K562 (cell line): ENCODE measurements at regions not wholly inside any gene's neighbourhood (a gene's known extent, or its start where the extent isn't known, plus 50 kb on each side); places are given as distances from the start of the nearest gene placed in this dataset.

ENCODE experiments used
- ATAC-seq: fragments of 200-7000 bp; cut with Tn5 transposase; 3 replicates; pipeline ENCODE4 v1.9.1; 2020; ENCODE audit warnings: moderate library complexity
- BruUV-seq: library from RNA; stranded (reverse); fragments of 400-500 nt; replicated peaks from 2 replicates; lab custom pipeline; 2021; lab: Mats Ljungman, UMichigan
- CTCF ChIA-PET: fragments of 300-600 bp; formaldehyde crosslinking; extraction: SDS; loops from one replicate; lab custom pipeline; 2021; ENCODE audit warnings: low intra/inter-chr PET ratio; lab: Yijun Ruan, JAX
- POLR2A ChIA-PET: fragments of 300-600, 350-650 bp; sonication (Branson Sonifier 250); formaldehyde crosslinking; extraction: SDS; loops from one replicate; lab custom pipeline; 2021; ENCODE audit warnings: antibody characterized with exemption, inconsistent platforms; lab: Yijun Ruan, JAX
- DNase-seq, 4 experiments: peaks; one replicate each; pipeline versions ENCODE4 v3.0.0 to v3.0.0-alpha.2; 2011 to 2018; ENCODE audit warnings: low spot score in 3 of 4, mixed read lengths in 3 of 4; ENCODE audit errors: extremely low read depth in 1 of 4
- FAIRE-seq: peaks from 2 replicates; lab custom pipeline; 2011; peaks lifted over from hg19 to GRCh38; lab: Jason Lieb, UNC
- H2AFZ ChIP-seq: 2 replicates; pipeline ENCODE4 v1.6.0; 2011; ENCODE audit warnings: low read depth, low read length, control low read depth, inconsistent platforms
- H3K27ac ChIP-seq: fragments of 200-600 bp; 3 replicates; pipeline ENCODE4 v1.8.0; 2011; ENCODE audit warnings: low read depth, mild to moderate bottlenecking, control low read depth, inconsistent platforms, low read length, moderate library complexity, mixed read lengths; ENCODE audit errors: extremely low read depth
- H3K27me3 ChIP-seq, 2 experiments: fragments of 300-600 bp in 1 of 2; 2 replicates in 1 of 2; 3 replicates in 1 of 2; pipeline versions ENCODE4 v1.6.0 to v1.8.0; 2011; ENCODE audit warnings: inconsistent platforms in 2 of 2, low read length in 2 of 2, mild to moderate bottlenecking in 1 of 2, mixed read lengths in 1 of 2, moderate library complexity in 1 of 2; ENCODE audit not compliant: control insufficient read depth in 2 of 2, insufficient read depth in 2 of 2
- H3K36me3 ChIP-seq: fragments of 300-600 bp; 3 replicates; pipeline ENCODE4 v1.8.0; 2011; ENCODE audit warnings: mild to moderate bottlenecking, low read length, inconsistent platforms; ENCODE audit not compliant: control insufficient read depth, insufficient read depth
- H3K4me1 ChIP-seq, 2 experiments: fragments of 200-600 bp in 1 of 2; replicated peaks in 1 of 2; 2 replicates in 1 of 2; 3 replicates in 1 of 2; pipeline versions ENCODE4 v1.5.1 to v1.8.0; 2011; ENCODE audit warnings: inconsistent platforms in 2 of 2, low read length in 2 of 2, mild to moderate bottlenecking in 1 of 2, mixed read lengths in 1 of 2, moderate library complexity in 1 of 2; ENCODE audit not compliant: control insufficient read depth in 2 of 2, insufficient read depth in 2 of 2
- H3K4me2 ChIP-seq: 2 replicates; pipeline ENCODE4 v1.6.1; 2011; ENCODE audit warnings: low read length, control low read depth, inconsistent platforms, mixed read lengths; ENCODE audit not compliant: insufficient read depth
- H3K4me3 ChIP-seq: fragments of 200-600 bp; sonication (generic), shearing (Covaris generic); 2 replicates; pipeline ENCODE4 v1.5.1; 2016; ENCODE audit warnings: control low read depth, inconsistent platforms
- H3K79me2 ChIP-seq: fragments of 200-600 bp; 3 replicates; pipeline ENCODE4 v1.8.0; 2011; ENCODE audit warnings: low read length, inconsistent platforms; ENCODE audit not compliant: control insufficient read depth, insufficient read depth
- H3K9ac ChIP-seq, 2 experiments: 2 replicates each; pipeline versions ENCODE4 v1.6.0 to v1.6.1; 2011; ENCODE audit warnings: low read depth in 2 of 2, low read length in 2 of 2, control low read depth in 1 of 2, inconsistent platforms in 1 of 2, mild to moderate bottlenecking in 1 of 2, mixed read lengths in 1 of 2; ENCODE audit not compliant: insufficient read depth in 1 of 2
- H3K9me1 ChIP-seq: one replicate; pipeline ENCODE4 v1.6.0; 2011; ENCODE audit warnings: inconsistent platforms, mild to moderate bottlenecking, low read length, moderate library complexity; ENCODE audit not compliant: control insufficient read depth, insufficient read depth
- H3K9me3 ChIP-seq: replicated peaks from 2 replicates; pipeline ENCODE4 v1.5.1; 2011; ENCODE audit warnings: low read depth, low read length, inconsistent platforms; ENCODE audit not compliant: control insufficient read depth, insufficient read depth
- H4K20me1 ChIP-seq: replicated peaks from 2 replicates; pipeline ENCODE4 v1.6.1; 2011; ENCODE audit warnings: low read length, inconsistent platforms, mixed read lengths; ENCODE audit not compliant: control insufficient read depth, insufficient read depth
- FOXK2 ChIP-seq, 2 experiments: fragments of 450-650 bp; IDR thresholded peaks in 1 of 2; conservative IDR thresholded peaks in 1 of 2; 2 replicates each; pipeline ENCODE4 v1.6.1; 2016; ENCODE audit warnings: low read depth in 2 of 2, mild to moderate bottlenecking in 1 of 2
- KLF1 ChIP-seq: fragments of 450-650 bp; IDR thresholded peaks from 2 replicates; pipeline ENCODE4 v1.6.1; 2016; ENCODE audit warnings: missing genetic modification characterization, missing compliant biosample characterization
- MYC ChIP-seq, 2 experiments: fragments of 250-450 bp in 1 of 2; sonication (Bioruptor Pico) in 1 of 2; IDR thresholded peaks; 2 replicates each; pipeline versions ENCODE4 v1.5.1 to v1.6.1; 2012 to 2021; ENCODE audit warnings: low read depth in 2 of 2, borderline replicate concordance in 1 of 2, improper control_type of control experiment in 1 of 2, low read length in 1 of 2, mild to moderate bottlenecking in 1 of 2, moderate library complexity in 1 of 2
- NFIC ChIP-seq: fragments of 450-650 bp; IDR thresholded peaks from 2 replicates; pipeline ENCODE4 v1.6.1; 2017; ENCODE audit warnings: mild to moderate bottlenecking, inconsistent platforms
- NFRKB ChIP-seq: fragments of 450-650 bp; IDR thresholded peaks from 2 replicates; pipeline ENCODE4 v1.6.1; 2016; ENCODE audit warnings: low read depth
- NKRF ChIP-seq: fragments of 450-650 bp; IDR thresholded peaks from 2 replicates; pipeline ENCODE4 v1.6.1; 2016; ENCODE audit warnings: borderline replicate concordance
- NR1H2 ChIP-seq: sonication (generic); formaldehyde crosslinking; IDR thresholded peaks from 2 replicates; pipeline ENCODE4 v1.4.0; 2020; ENCODE audit warnings: mild to moderate bottlenecking, missing genetic modification reagents
- RBM25 ChIP-seq: fragments of 200-400 bp; formaldehyde crosslinking; IDR thresholded peaks from 2 replicates; pipeline ENCODE4 v1.6.1; 2018; ENCODE audit warnings: low read length, low read depth, moderate library complexity; ENCODE audit not compliant: severe bottlenecking
- SETDB1 ChIP-seq: IDR thresholded peaks from one replicate; pipeline ENCODE4 v1.6.1; 2012; ENCODE audit warnings: low read length, control low read depth, inconsistent platforms
- XRCC4 ChIP-seq: IDR thresholded peaks from one replicate; pipeline ENCODE4 v1.6.1; 2011; ENCODE audit not compliant: insufficient read depth, insufficient read length; ENCODE audit errors: extremely low read depth
- ZKSCAN8 ChIP-seq: fragments of 200-800 bp; sonication (Bioruptor generic); IDR thresholded peaks from 2 replicates; pipeline ENCODE4 v1.6.1; 2016; ENCODE audit warnings: missing genetic modification characterization, missing compliant biosample characterization
- ZNF165 ChIP-seq: fragments of 250-450 bp; sonication (Bioruptor Pico); IDR thresholded peaks from 2 replicates; pipeline ENCODE4 v1.4.0; 2020; ENCODE audit warnings: borderline replicate concordance
- ZNF184 ChIP-seq: sonication (generic); formaldehyde crosslinking; IDR thresholded peaks from 2 replicates; pipeline ENCODE4 v1.5.0; 2020; ENCODE audit warnings: missing genetic modification reagents
- ZNF274 ChIP-seq: IDR thresholded peaks from 2 replicates; pipeline ENCODE4 v1.6.1; 2011; ENCODE audit warnings: low read depth, mild to moderate bottlenecking, low read length, moderate library complexity, borderline replicate concordance
- ZNF592 ChIP-seq: fragments of 450-650 bp; IDR thresholded peaks from 2 replicates; pipeline ENCODE4 v1.6.1; 2017; ENCODE audit warnings: antibody characterized with exemption, mild to moderate bottlenecking
- WGBS: fragments of 100-300 bp; shearing (Covaris generic); methylation state at CpG from one replicate; pipeline ENCODE4 v1.1.6; 2016; ENCODE audit warnings: low coverage, mixed read lengths; ENCODE audit not compliant: insufficient coverage; ENCODE audit errors: missing lambda C conversion rate; 5-methylcytosine and 5-hydroxymethylcytosine counted together
- in situ Hi-C: fragments of 300-500 bp; cut with MboI; formaldehyde crosslinking; loops from 4 replicates; pipeline ENCODE4 v1.15.0; 2018; ENCODE audit warnings: inconsistent platforms, mixed read lengths
- intact Hi-C: fragments of 100-400 bp; cut with micrococcal nuclease; formaldehyde crosslinking; loops from 2 replicates; pipeline ENCODE4 v1.14.2; 2022
- TF ChIP-seq, protein P1 (sequence below): fragments of 200-800 bp; sonication (Bioruptor generic); IDR thresholded peaks from 2 replicates; pipeline ENCODE4 v1.6.1; 2017; ENCODE audit warnings: missing genetic modification characterization, missing compliant biosample characterization

- intact Hi-C loops: no loop called here
- H2AFZ ChIP-seq: no peak overlapping the region
- CTCF ChIA-PET: no interaction called here
- no peak for TF ChIP-seq NFRKB
- no peak for TF ChIP-seq MYC (IDR thresholded peaks at IDR 0.05; ENCODE audit: low read depth, low read length)
- no peak for TF ChIP-seq MYC (CRISPR knock-in tag; IDR thresholded peaks at IDR 0.05; ENCODE audit: borderline replicate concordance, low read depth)
- no peak for TF ChIP-seq FOXK2 (conservative IDR thresholded peaks at IDR 0.05 in 1 of 2, IDR thresholded peaks at IDR 0.05 in 1 of 2; ENCODE audit: low read depth in 2 of 2)
- TF ChIP-seq, protein P1, sequence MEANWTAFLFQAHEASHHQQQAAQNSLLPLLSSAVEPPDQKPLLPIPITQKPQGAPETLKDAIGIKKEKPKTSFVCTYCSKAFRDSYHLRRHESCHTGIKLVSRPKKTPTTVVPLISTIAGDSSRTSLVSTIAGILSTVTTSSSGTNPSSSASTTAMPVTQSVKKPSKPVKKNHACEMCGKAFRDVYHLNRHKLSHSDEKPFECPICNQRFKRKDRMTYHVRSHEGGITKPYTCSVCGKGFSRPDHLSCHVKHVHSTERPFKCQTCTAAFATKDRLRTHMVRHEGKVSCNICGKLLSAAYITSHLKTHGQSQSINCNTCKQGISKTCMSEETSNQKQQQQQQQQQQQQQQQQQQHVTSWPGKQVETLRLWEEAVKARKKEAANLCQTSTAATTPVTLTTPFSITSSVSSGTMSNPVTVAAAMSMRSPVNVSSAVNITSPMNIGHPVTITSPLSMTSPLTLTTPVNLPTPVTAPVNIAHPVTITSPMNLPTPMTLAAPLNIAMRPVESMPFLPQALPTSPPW (CRISPR knock-in tag): no peak
- TF ChIP-seq ZNF592: no peak
- no peak for TF ChIP-seq NR1H2 (CRISPR knock-in tag)
- no peak for TF ChIP-seq XRCC4
- TF ChIP-seq RBM25: no peak
- TF ChIP-seq NKRF: no peak
- TF ChIP-seq ZNF165 (CRISPR knock-in tag): no peak
- no peak for TF ChIP-seq ZNF184 (CRISPR knock-in tag)
- no peak for TF ChIP-seq ZNF274
- TF ChIP-seq ZKSCAN8 (CRISPR knock-in tag): no peak
- TF ChIP-seq KLF1: no peak
- no peak for TF ChIP-seq NFIC
- TF ChIP-seq SETDB1: no peak
Measured at GRCh38 chr7:122248472-122248871, 56.1 kb downstream of the FEZF1 start.

More at GRCh38 chr7:122248472-122248871, 56.1 kb downstream of the FEZF1 start:
- WGBS: 0% methylated on average over 2 of the region's 2 CpGs
- Histone ChIP-seq H3K4me2 (no peak overlapping the region), H3K9me3 (no peaks in the 10 kb centered on the region; the same call in 1 of the 2 replicates), H3K36me3 (no peaks in the 10 kb centered on the region), H3K27ac (no peak overlapping the region), H3K9me1 (no peaks in the 10 kb centered on the region), H3K4me1 (no peaks in the 10 kb centered on the region), H3K9ac (no peak overlapping the region), H4K20me1 (no peaks in the 10 kb centered on the region), H3K4me3 (no peak overlapping the region), H3K79me2 (no peaks in the 10 kb centered on the region), H3K27me3 (no peaks in the 10 kb centered on the region)
- POLR2A ChIA-PET: no interaction called here
- in situ Hi-C loops: no loop called here
- ATAC-seq (no peak), FAIRE-seq (no peak), DNase-seq (no peak)
- BruUV-seq: no TSS peak
